ENCODE measurements at regions not wholly inside any gene's neighbourhood (a gene's known extent, or its start where the extent isn't known, plus 50 kb on each side); places are given as distances from the start of the nearest gene placed in this dataset.

DNA sequence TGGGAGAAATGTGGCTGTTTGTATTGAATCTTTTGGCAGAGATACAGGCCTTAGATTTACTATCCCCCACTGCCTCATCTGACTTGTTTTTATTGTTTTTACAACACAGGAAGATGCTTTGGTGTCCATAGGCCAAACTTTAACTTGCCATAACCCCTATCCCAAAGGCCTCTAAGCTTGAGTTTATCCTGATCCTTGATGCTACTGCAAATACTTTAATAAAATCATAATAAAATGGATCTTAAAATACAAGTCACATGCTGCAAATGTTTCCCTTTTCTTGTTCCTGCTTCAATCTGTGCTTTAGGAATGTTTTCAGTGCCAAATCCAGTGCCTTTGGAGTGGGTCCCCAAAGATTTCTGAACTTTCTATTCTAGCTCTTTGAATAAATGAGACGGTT, 770.6 kb downstream of the DACH1 start:
- no peak for DNase-seq (ENCODE audit: low read depth)
- H3K4me3 ChIP-seq (ENCODE audit: low read depth, low read length), result no peak overlapping the region
- TF ChIP-seq, protein P1, sequence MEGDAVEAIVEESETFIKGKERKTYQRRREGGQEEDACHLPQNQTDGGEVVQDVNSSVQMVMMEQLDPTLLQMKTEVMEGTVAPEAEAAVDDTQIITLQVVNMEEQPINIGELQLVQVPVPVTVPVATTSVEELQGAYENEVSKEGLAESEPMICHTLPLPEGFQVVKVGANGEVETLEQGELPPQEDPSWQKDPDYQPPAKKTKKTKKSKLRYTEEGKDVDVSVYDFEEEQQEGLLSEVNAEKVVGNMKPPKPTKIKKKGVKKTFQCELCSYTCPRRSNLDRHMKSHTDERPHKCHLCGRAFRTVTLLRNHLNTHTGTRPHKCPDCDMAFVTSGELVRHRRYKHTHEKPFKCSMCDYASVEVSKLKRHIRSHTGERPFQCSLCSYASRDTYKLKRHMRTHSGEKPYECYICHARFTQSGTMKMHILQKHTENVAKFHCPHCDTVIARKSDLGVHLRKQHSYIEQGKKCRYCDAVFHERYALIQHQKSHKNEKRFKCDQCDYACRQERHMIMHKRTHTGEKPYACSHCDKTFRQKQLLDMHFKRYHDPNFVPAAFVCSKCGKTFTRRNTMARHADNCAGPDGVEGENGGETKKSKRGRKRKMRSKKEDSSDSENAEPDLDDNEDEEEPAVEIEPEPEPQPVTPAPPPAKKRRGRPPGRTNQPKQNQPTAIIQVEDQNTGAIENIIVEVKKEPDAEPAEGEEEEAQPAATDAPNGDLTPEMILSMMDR (IDR thresholded peaks at IDR 0.05; ENCODE audit: control insufficient read depth, extremely low read depth, insufficient read depth), result no peak

DNA sequence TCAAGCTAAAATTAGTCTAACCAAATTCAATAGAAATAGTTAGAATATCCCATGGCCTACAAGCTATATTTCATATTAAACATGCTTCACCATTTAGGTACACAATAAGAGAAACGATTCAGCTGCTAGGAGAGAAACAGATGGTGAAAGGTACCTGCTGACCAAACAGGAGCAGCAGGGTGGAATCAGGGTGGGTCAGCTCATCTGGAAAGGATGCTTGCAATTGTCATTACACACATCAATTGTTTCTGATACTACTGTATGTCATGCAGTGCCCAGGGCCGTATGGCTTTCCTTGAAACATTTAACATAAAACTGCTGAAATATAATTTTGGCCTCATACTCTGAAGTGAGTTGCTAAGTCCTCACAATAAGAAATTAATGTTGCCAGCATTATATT, 776.0 kb downstream of the DACH1 start:
- H3K4me3 ChIP-seq (ENCODE audit: low read depth, low read length), result no peak overlapping the region
- no peak for DNase-seq (ENCODE audit: low read depth)
- TF ChIP-seq, protein P1 (IDR thresholded peaks at IDR 0.05; ENCODE audit: control insufficient read depth, extremely low read depth, insufficient read depth), result no peak

GRCh38 chr13:71089056-71089455, 777.9 kb downstream of the DACH1 start:
- no peak overlapping the region for H3K4me3 ChIP-seq (ENCODE audit: low read depth, low read length)
- DNase-seq (ENCODE audit: low read depth), result no peak
- TF ChIP-seq, protein P1 (IDR thresholded peaks at IDR 0.05; ENCODE audit: control insufficient read depth, extremely low read depth, insufficient read depth), result no peak

DNA sequence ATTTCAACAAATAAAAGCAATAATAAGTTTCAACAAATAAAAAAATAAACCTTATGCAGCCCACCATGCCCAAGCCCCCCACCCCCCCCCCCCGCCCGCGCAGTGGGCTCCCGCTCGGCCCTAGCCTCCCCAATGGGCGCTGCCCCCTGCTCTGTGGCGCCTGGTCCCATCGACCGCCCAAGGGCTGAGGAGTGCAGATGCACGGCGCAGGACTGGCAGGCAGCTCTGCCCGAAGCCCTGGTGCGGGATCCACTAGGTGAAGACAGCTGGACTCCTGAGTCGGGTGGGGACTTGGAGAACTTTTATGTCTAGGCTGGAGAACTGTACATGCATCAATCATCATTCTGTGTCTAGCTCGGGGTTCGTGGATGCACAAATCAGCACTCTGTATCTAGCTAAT, 779.6 kb downstream of the DACH1 start:
- TF ChIP-seq, protein P1 (IDR thresholded peaks at IDR 0.05; ENCODE audit: control insufficient read depth, extremely low read depth, insufficient read depth), result no peak
- no peak overlapping the region for H3K4me3 ChIP-seq (ENCODE audit: low read depth, low read length)
- no peak for DNase-seq (ENCODE audit: low read depth)

- TF ChIP-seq, protein P1 (IDR thresholded peaks at IDR 0.05; ENCODE audit: control insufficient read depth, extremely low read depth, insufficient read depth), result no peak
- no peak for DNase-seq (ENCODE audit: low read depth)
- no peak overlapping the region for H3K4me3 ChIP-seq (ENCODE audit: low read depth, low read length)
These were observed 780.0 kb downstream of the DACH1 start for GRCh38 chr13:71087006-71087405.

DNA sequence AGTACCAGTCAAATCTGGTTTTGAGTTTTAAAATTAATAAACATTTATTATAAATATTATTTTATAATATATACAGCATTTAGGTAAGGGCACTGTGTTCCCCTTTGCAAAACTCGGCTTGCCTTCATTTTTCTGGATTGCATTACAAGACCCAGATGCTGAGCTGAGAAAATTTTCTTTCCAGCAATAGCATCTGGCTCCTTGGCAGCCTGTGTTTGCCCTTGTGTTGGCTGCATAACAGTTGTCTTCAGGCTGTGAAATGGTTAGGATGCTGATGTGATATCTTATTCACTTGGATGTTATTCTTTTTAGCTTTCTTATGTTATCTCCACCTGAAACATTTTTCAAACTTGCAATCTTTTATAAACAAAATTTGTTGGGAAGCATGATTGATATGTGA, 784.4 kb downstream of the DACH1 start:
- DNase-seq (ENCODE audit: low read depth), result no peak

GRCh38 chr13:71079638-71080037, 787.4 kb downstream of the DACH1 start:
- no peak overlapping the region for H3K4me3 ChIP-seq (ENCODE audit: low read depth, low read length)
- no peak for DNase-seq (ENCODE audit: low read depth)
- TF ChIP-seq, protein P1 (IDR thresholded peaks at IDR 0.05; ENCODE audit: control insufficient read depth, extremely low read depth, insufficient read depth), result no peak

More for the DNA sequence above, 784.4 kb downstream of the DACH1 start:
- H3K4me3 ChIP-seq (ENCODE audit: low read depth, low read length), result no peak overlapping the region
- TF ChIP-seq, protein P1 (IDR thresholded peaks at IDR 0.05; ENCODE audit: control insufficient read depth, extremely low read depth, insufficient read depth), result no peak

All from LNCaP clone FGC (cell line).